ENCODE measurements at regions not wholly inside any gene's neighbourhood (a gene's known extent, or its start where the extent isn't known, plus 50 kb on each side); places are given as distances from the start of the nearest gene placed in this dataset.

GRCh38 chr1:2856676-2857375 lies 55.3 kb upstream of the TTC34 start:
- no peak overlapping the region for H3K4ac ChIP-seq (ENCODE audit: low read depth, low read length)
- no peak overlapping the region for H3K18ac ChIP-seq (ENCODE audit: low read depth, low read length)
- peaks cover 59% of the 10 kb centered on the region for H3K9me3 ChIP-seq (ENCODE audit: control insufficient read depth, insufficient read depth, low read length)
- no peak overlapping the region for H3K4me2 ChIP-seq (ENCODE audit: low read depth, low read length)
- no TSS peak for BruUV-seq (replicated peaks)
- no peak overlapping the region for H2BK5ac ChIP-seq (ENCODE audit: low read depth, low read length, poor library complexity, severe bottlenecking)
- dilution Hi-C loops (cut with HindIII; ENCODE audit: low sequenced_read_pairs, unreplicated experiment) (no loop called here), in situ Hi-C loops (cut with MboI; ENCODE audit: low sequenced_read_pairs) (no loop called here), intact Hi-C loops (cut with micrococcal nuclease) (no loop called here)
- H3K14ac ChIP-seq (replicated peaks; ENCODE audit: low read depth, low read length), result no peak overlapping the region
- H4K8ac ChIP-seq (ENCODE audit: low read depth in 2 of 2, low read length in 2 of 2), result no peak overlapping the region
- H2AFZ ChIP-seq (replicated peaks; ENCODE audit: low read length, poor library complexity), result no peak overlapping the region
- no peaks in the 10 kb centered on the region for H3K27me3 ChIP-seq (ENCODE audit: control insufficient read depth, insufficient read depth, low read length)
- no peaks in the 10 kb centered on the region for H3K9me1 ChIP-seq (ENCODE audit: insufficient read depth, low read length)
- H3K36me3 ChIP-seq (ENCODE audit: control insufficient read depth, insufficient read depth, low read length), result no peaks in the 10 kb centered on the region
- no peak overlapping the region for H2BK15ac ChIP-seq (ENCODE audit: low read depth, low read length)
- no peaks in the 10 kb centered on the region for H3K4me1 ChIP-seq (ENCODE audit: control insufficient read depth, insufficient read depth, low read length)
- H2BK20ac ChIP-seq (ENCODE audit: low read depth, low read length), result no peak overlapping the region
- TF ChIP-seq BHLHE40 (IDR thresholded peaks at IDR 0.05; ENCODE audit: low read depth, low read length), result no peak
- no peak for TF ChIP-seq RFX5 (IDR thresholded peaks at IDR 0.05; ENCODE audit: low read depth, low read length)
- TF ChIP-seq MAZ (IDR thresholded peaks at IDR 0.05; ENCODE audit: borderline replicate concordance, low read depth, low read length), result no peak
- no peak for TF ChIP-seq MAFK (IDR thresholded peaks at IDR 0.05; ENCODE audit: low read depth, low read length)
- no peak for TF ChIP-seq POLR2A (IDR thresholded peaks at IDR 0.05; ENCODE audit: low read depth, low read length)
- TF ChIP-seq SMC3 (IDR thresholded peaks at IDR 0.05; ENCODE audit: low read depth, low read length), result no peak
- TF ChIP-seq RCOR1 (IDR thresholded peaks at IDR 0.05; ENCODE audit: insufficient replicate concordance, low read length), result no peak
- TF ChIP-seq NFE2L2 (IDR thresholded peaks at IDR 0.05; ENCODE audit: low read depth, low read length), result no peak
- no peak for TF ChIP-seq ELK1 (IDR thresholded peaks at IDR 0.05; ENCODE audit: borderline replicate concordance, low read depth, low read length)
- TF ChIP-seq FOS (IDR thresholded peaks at IDR 0.05; ENCODE audit: low read depth, low read length), result no peak
- TF ChIP-seq USF2 (IDR thresholded peaks at IDR 0.05; ENCODE audit: low read depth, low read length), result no peak
- TF ChIP-seq CEBPB (IDR thresholded peaks at IDR 0.05; ENCODE audit: low read depth, low read length), result no peak
- TF ChIP-seq MXI1 (IDR thresholded peaks at IDR 0.05; ENCODE audit: borderline replicate concordance, low read depth, low read length), result no peak
- TF ChIP-seq CHD1 (IDR thresholded peaks at IDR 0.05; ENCODE audit: low read depth, low read length), result no peak
- no peak for TF ChIP-seq CTCF (conservative IDR thresholded peaks at IDR 0.05; ENCODE audit: low read depth, low read length)
- no peak for TF ChIP-seq RAD21 (IDR thresholded peaks at IDR 0.05; ENCODE audit: low read length)
- ATAC-seq (ENCODE audit: low read depth) (no peak), DNase-seq (no peak)
- no peak overlapping the region for H2AK5ac ChIP-seq (ENCODE audit: low read depth, low read length)
- no peak overlapping the region for H2AK9ac ChIP-seq (replicated peaks; ENCODE audit: low read depth, low read length, poor library complexity)
- H3K79me1 ChIP-seq (ENCODE audit: low read depth in 1 of 2, low read length in 2 of 2), result no peaks in the 10 kb centered on the region
- H3K27ac ChIP-seq (ENCODE audit: insufficient read depth, low read length), result no peak overlapping the region
- no peak overlapping the region for H3K23ac ChIP-seq (ENCODE audit: low read depth, low read length)
- ChIA-PET CTCF (no interaction called here), POLR2A (ENCODE audit: unreplicated experiment) (no interaction called here)
- no peak overlapping the region for H4K5ac ChIP-seq (ENCODE audit: low read depth, low read length)
- no peaks in the 10 kb centered on the region for H4K20me1 ChIP-seq (ENCODE audit: insufficient read depth, low read length)
- no peak overlapping the region for H3K9ac ChIP-seq (ENCODE audit: low read depth, low read length)
- WGBS, 2 experiments (ENCODE audit: extremely low coverage in 2 of 2, insufficient read length in 1 of 2), result 47% methylated on average over 2 of the region's 23 CpGs; no CpG with 5 or more reads in 1 of the 2 experiments
- no peak overlapping the region for H2BK120ac ChIP-seq (ENCODE audit: low read depth, low read length)
- no peak overlapping the region for H3K4me3 ChIP-seq (ENCODE audit: insufficient read depth, low read depth, low read length)
- no peak overlapping the region for H4K91ac ChIP-seq (ENCODE audit: insufficient read depth, low read depth, low read length)
- no peak overlapping the region for H3K56ac ChIP-seq (ENCODE audit: extremely low read depth, insufficient read depth, low read length)

Data from IMR-90 (cell line).